Naive B cell (primary cell): ENCODE measurements at regions not wholly inside any gene's neighbourhood (a gene's known extent, or its start where the extent isn't known, plus 50 kb on each side); places are given as distances from the start of the nearest gene placed in this dataset.
"Not testable (repeated sequence)": the region's sequence is repeated elsewhere in the genome, so short reads cannot be mapped to it uniquely, and the experiment has no call there.

Source experiments
- ATAC-seq, 2 donors: fragments of 150-1000 bp; cut with Tn5 transposase; 2 replicates each; pipeline ENCODE4 v1.10.0; 2021; ENCODE audit warnings: low read depth in 2 of 2, mild to moderate bottlenecking in 2 of 2, moderate library complexity in 2 of 2
- DNase-seq: peaks from one replicate; pipeline ENCODE4 v3.0.0; 2022
- H3K27ac Mint-ChIP-seq, 6 donors: one replicate each; pipeline ENCODE4 v1.8.0; 2020 to 2022; ENCODE audit warnings: mild to moderate bottlenecking in 6 of 6, mixed read lengths in 6 of 6, moderate library complexity in 5 of 6, inconsistent platforms in 2 of 6
- H3K27me3 Mint-ChIP-seq, 3 donors: one replicate each; pipeline ENCODE4 v1.8.0; 2021 to 2022; ENCODE audit warnings: mixed read lengths in 3 of 3, mild to moderate bottlenecking in 1 of 3
- H3K36me3 Mint-ChIP-seq, 2 donors: one replicate each; pipeline ENCODE4 v1.8.0; 2020 to 2022; ENCODE audit warnings: mixed read lengths in 2 of 2, inconsistent platforms in 1 of 2, mild to moderate bottlenecking in 1 of 2
- H3K4me1 Mint-ChIP-seq, 3 donors: one replicate each; pipeline ENCODE4 v1.8.0; 2020 to 2022; ENCODE audit warnings: mixed read lengths in 3 of 3, inconsistent platforms in 1 of 3, mild to moderate bottlenecking in 1 of 3, moderate library complexity in 1 of 3
- H3K4me3 Mint-ChIP-seq, 8 donors: one replicate each; pipeline ENCODE4 v1.8.0; 2020 to 2022; ENCODE audit warnings: mild to moderate bottlenecking in 8 of 8, mixed read lengths in 8 of 8, moderate library complexity in 8 of 8, inconsistent platforms in 2 of 8
- H3K9me3 Mint-ChIP-seq, 7 donors: one replicate each; pipeline ENCODE4 v1.8.0; 2020 to 2022; ENCODE audit warnings: mixed read lengths in 7 of 7, mild to moderate bottlenecking in 5 of 7, inconsistent platforms in 2 of 7, moderate library complexity in 1 of 7

DNA sequence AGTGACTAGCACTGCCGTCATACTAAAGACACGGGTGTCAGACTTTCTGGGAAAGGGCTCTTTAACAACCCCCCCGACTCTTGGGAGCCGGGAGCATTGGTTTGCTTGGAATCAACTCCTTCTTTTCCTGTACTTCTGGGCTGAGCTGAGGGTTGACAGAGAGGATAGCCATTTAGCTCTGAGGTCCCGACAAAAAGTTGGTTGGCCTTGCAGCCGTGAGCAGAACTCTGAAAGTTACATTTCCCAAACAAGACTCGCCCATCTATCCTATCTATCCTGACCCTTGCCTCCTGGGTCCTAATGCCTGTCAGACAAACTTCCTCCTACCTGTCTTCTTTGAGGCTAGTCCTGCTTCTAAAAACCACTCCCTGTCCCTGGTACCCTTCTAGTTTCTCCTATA is 460.8 kb upstream of the TOM1L1 start:
- Mint-ChIP-seq H3K27ac (no peak overlapping the region), H3K9me3 (peaks cover 1 to 32% (median 12%) of the 10 kb centered on the region in 7 donors)

GRCh38 chr17:54451051-54451450 is 449.6 kb upstream of the TOM1L1 start:
- Mint-ChIP-seq H3K9me3 (peaks cover 8 to 28% (median 17%) of the 10 kb centered on the region in 7 donors), H3K4me3 (no peak overlapping the region), H3K4me1 (no peaks in the 10 kb centered on the region), H3K27me3 (no peaks in the 10 kb centered on the region), H3K36me3 (peaks cover 0 to 7% of the 10 kb centered on the region in 2 donors), H3K27ac (no peak overlapping the region)
- DNase-seq (no peak), ATAC-seq (no peak)

More for the DNA sequence above, 460.8 kb upstream of the TOM1L1 start:
- Mint-ChIP-seq H3K36me3 (no peaks in the 10 kb centered on the region), H3K4me3 (no peak overlapping the region), H3K27me3 (no peaks in the 10 kb centered on the region), H3K4me1 (no peaks in the 10 kb centered on the region)
- ATAC-seq = no peak
- no peak for DNase-seq

DNA sequence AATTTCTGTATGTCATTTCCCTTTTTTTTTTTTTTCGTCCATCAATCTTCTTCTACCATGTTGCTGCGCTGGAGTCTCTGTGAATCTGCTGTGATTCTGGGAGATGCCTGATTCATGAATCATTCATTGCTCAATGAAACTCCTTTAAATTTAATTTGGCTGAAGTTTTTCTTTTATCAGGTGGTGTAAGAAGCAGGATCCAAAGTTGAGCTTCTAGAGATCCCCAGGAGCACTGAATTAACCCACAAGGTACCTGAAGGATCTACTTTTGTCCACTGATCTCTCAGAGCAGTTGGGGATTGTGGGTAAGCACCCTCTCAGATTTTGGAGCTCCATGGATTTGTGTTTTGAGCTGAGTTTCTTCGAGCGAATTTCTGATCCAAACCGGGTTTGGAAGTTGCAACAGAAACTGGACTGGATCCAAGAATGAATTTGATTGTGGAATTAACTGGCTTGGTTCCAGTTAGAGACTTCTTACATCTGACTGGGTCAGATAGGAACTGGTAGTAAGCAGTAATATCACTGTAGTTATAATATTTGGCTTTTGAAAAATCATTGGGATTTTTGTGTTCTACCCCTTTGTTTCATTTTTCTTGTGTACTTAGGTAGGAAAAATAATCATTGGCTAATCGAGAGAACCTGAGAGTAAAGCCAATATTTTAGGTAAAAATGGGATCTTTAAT is 447.8 kb upstream of the TOM1L1 start:
- DNase-seq = no peak
- no peak overlapping the region for H3K27ac Mint-ChIP-seq
- H3K36me3 Mint-ChIP-seq = peaks cover 0 to 7% of the 10 kb centered on the region in 2 donors
- no peak overlapping the region for H3K4me3 Mint-ChIP-seq
- H3K27me3 Mint-ChIP-seq = no peaks in the 10 kb centered on the region
- peaks cover 11 to 32% (median 20%) of the 10 kb centered on the region in 7 donors for H3K9me3 Mint-ChIP-seq
- no peaks in the 10 kb centered on the region for H3K4me1 Mint-ChIP-seq
- ATAC-seq = no peak

DNA sequence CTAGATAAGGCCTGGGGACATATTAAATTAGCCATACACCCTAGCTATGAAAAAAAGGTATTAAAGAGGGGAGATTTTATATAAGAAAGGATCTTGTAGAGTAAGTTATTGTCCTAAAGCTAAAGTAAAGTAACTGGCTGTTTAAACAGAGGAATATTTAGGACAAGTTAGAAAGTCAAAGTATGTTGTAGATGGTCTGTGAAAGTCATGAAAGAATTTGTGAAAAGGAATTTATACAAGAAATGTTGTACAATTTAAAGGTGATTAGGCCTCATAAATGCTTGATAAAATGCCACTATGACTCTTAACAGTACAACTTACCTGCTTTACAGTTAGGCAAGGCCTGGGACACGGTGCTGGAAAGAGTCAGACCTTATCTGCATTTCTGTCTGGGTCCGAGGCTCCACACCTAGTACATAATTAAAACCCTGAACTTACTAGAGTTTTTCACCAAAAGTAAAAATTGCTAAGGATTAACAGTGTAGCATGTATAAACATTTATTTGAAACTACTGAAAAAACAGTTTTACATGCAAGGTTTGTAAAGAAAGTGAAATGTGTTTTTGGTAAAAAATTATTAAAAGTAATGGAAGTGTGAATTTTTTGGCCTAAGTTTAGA is 445.3 kb upstream of the TOM1L1 start:
- Mint-ChIP-seq H3K27ac (no peak overlapping the region), H3K4me1 (no peaks in the 10 kb centered on the region), H3K9me3 (peaks cover 12 to 32% (median 20%) of the 10 kb centered on the region in 7 donors), H3K27me3 (no peaks in the 10 kb centered on the region), H3K36me3 (peaks cover 0 to 7% of the 10 kb centered on the region in 2 donors), H3K4me3 (no peak overlapping the region)
- DNase-seq (no peak), ATAC-seq (no peak)

- H3K4me1 Mint-ChIP-seq, ATAC-seq, DNase-seq, H3K36me3 Mint-ChIP-seq, H3K4me3 Mint-ChIP-seq, H3K27ac Mint-ChIP-seq, H3K27me3 Mint-ChIP-seq: not testable (repeated sequence)
- H3K9me3 Mint-ChIP-seq = peaks cover 0 to 14% (median 6%) of the 10 kb centered on the region in 7 donors
Observed at GRCh38 chr17:54465443-54465842, 435.2 kb upstream of the TOM1L1 start.

DNA sequence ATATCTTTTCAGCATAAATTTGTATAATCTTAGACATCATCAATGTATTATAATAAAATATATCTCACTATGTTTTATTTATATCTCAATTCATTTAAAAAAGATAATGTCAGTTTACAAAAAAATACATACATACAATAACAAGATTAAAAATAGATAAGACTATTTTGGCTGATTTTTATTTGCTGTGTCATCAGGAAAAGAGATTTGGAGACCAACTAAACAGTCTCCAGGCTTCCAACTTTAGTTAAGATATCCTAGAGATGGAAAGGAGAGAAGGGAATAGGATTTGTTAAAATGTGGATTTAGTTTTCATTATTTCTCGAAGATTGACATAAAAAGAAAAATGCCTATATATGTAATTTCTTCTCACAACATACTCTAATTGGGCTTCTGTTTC is 433.8 kb upstream of the TOM1L1 start:
- H3K27me3 Mint-ChIP-seq = no peaks in the 10 kb centered on the region
- DNase-seq (no peak), ATAC-seq (no peak)
- peaks cover 0 to 14% (median 6%) of the 10 kb centered on the region in 7 donors for H3K9me3 Mint-ChIP-seq
- H3K27ac Mint-ChIP-seq = no peak overlapping the region
- H3K36me3 Mint-ChIP-seq = no peaks in the 10 kb centered on the region
- no peak overlapping the region for H3K4me3 Mint-ChIP-seq
- H3K4me1 Mint-ChIP-seq = no peaks in the 10 kb centered on the region

GRCh38 chr17:54482843-54483242 is 417.8 kb upstream of the TOM1L1 start:
- peaks cover 0 to 9% (median 2%) of the 10 kb centered on the region in 7 donors for H3K9me3 Mint-ChIP-seq
- no peaks in the 10 kb centered on the region for H3K4me1 Mint-ChIP-seq
- no peak overlapping the region for H3K4me3 Mint-ChIP-seq
- H3K27me3 Mint-ChIP-seq = no peaks in the 10 kb centered on the region
- ATAC-seq (no peak), DNase-seq (no peak)
- no peak overlapping the region for H3K27ac Mint-ChIP-seq
- H3K36me3 Mint-ChIP-seq = no peaks in the 10 kb centered on the region

- ATAC-seq (no peak), DNase-seq (no peak)
- Mint-ChIP-seq H3K9me3 (peaks cover 0 to 4% (median 2%) of the 10 kb centered on the region in 7 donors), H3K4me1 (no peaks in the 10 kb centered on the region), H3K27ac (no peak overlapping the region), H3K4me3 (no peak overlapping the region), H3K27me3 (no peaks in the 10 kb centered on the region), H3K36me3 (no peaks in the 10 kb centered on the region)
Observed at GRCh38 chr17:54493691-54494090, 407.0 kb upstream of the TOM1L1 start.

DNA sequence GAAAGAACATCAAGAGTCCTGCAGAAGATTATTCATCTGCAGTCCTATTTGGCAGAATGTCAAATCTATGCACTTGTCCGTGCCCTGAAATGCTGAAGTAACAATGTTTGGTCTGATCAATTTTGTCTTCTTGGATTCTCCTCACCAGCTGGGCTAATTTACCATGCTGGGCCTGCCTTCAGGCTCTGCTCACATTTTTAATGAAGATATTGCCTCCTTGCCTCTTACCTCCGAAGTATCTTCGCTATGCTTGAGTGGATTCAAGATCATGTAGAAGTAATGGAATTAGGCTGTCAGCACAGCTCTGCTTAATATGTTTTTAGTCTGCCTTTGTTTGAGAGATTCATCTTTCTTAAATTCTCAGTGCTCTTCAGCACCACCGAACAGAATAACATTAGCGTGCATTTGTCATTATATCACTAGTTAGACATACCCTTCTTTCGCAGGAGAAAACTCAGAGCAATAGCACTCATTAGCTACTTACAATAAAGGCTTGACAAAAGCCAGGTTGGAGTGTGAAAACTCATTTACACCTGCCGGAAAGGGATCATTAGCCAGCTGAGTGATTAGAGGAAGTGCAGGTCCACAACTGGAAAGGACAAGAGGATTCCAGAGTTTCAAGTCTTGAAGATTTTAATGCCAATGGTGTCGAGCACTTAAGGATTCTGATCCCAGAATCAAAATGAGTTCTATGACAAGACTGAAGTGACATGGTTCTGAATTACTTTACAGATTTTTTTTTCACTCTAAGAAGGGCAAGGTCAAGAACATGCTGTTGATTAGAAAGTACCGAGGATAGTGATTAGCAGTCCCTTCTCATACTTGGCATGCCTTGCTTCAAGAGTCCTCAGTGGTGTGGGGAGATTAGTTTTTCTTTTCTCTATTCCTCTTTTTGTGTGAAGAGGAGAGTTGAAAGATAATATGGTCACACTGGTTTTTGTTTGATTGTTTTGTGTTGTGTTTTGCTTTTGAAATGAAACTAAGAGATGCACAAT is 405.6 kb upstream of the TOM1L1 start:
- H3K27ac Mint-ChIP-seq = no peak overlapping the region
- no peaks in the 10 kb centered on the region for H3K4me1 Mint-ChIP-seq
- no peaks in the 10 kb centered on the region for H3K36me3 Mint-ChIP-seq
- DNase-seq = no peak
- H3K27me3 Mint-ChIP-seq = no peaks in the 10 kb centered on the region
- ATAC-seq = no peak
- no peak overlapping the region for H3K4me3 Mint-ChIP-seq
- peaks cover 0 to 3% (median 2%) of the 10 kb centered on the region in 7 donors for H3K9me3 Mint-ChIP-seq

DNA sequence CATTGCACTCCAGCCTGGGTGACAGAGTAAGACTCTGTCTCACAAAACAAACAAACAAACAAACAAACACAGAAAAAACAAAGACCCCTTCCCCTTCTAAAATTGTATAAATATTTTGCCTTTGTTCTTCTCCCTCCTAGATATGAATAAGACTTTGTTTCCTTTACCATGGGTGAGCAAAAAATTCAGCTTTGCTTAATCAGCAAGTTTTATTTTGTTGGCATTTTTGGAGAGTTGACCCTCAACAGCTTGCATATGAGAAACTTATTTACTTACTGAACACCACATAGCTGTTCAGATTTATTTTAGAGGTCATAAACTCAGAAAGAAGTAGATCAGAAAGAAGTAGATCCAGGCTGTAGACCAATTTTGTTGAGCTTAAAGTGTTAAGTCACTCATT is 395.2 kb upstream of the TOM1L1 start:
- peaks cover 0 to 15% (median 3%) of the 10 kb centered on the region in 7 donors for H3K9me3 Mint-ChIP-seq
- H3K27ac Mint-ChIP-seq = peak overlapping the region in 1 of 6 donors; percentile 33

GRCh38 chr17:54518706-54519105 is 381.9 kb upstream of the TOM1L1 start:
- Mint-ChIP-seq H3K36me3 (no peaks in the 10 kb centered on the region), H3K27me3 (no peaks in the 10 kb centered on the region), H3K27ac (no peak overlapping the region), H3K9me3 (peaks cover 2 to 18% (median 11%) of the 10 kb centered on the region in 7 donors), H3K4me3 (no peak overlapping the region), H3K4me1 (no peaks in the 10 kb centered on the region)
- ATAC-seq = no peak
- DNase-seq = no peak

More for the DNA sequence above, 395.2 kb upstream of the TOM1L1 start:
- Mint-ChIP-seq H3K4me1 (no peaks in the 10 kb centered on the region), H3K4me3 (no peak overlapping the region), H3K36me3 (no peaks in the 10 kb centered on the region), H3K27me3 (no peaks in the 10 kb centered on the region)
- ATAC-seq = no peak
- no peak for DNase-seq

- Mint-ChIP-seq H3K4me1 (no peaks in the 10 kb centered on the region), H3K4me3 (no peak overlapping the region), H3K9me3 (peaks cover 0 to 18% (median 7%) of the 10 kb centered on the region in 7 donors), H3K27ac (no peak overlapping the region), H3K36me3 (no peaks in the 10 kb centered on the region), H3K27me3 (no peaks in the 10 kb centered on the region)
- DNase-seq = no peak
- no peak for ATAC-seq
Observed at GRCh38 chr17:54521137-54521536, 379.5 kb upstream of the TOM1L1 start.

GRCh38 chr17:54524501-54524900 is 376.2 kb upstream of the TOM1L1 start:
- DNase-seq (no peak), ATAC-seq (no peak)
- Mint-ChIP-seq H3K36me3 (no peaks in the 10 kb centered on the region), H3K27me3 (no peaks in the 10 kb centered on the region), H3K4me3 (no peak overlapping the region), H3K9me3 (peaks cover 0 to 7% (median under 1%) of the 10 kb centered on the region in 7 donors), H3K27ac (no peak overlapping the region), H3K4me1 (no peaks in the 10 kb centered on the region)
